Naive thymus-derived CD4-positive, alpha-beta T cell (primary cell): ENCODE measurements at regions not wholly inside any gene's neighbourhood (a gene's known extent, or its start where the extent isn't known, plus 50 kb on each side); places are given as distances from the start of the nearest gene placed in this dataset.

Experiments
- ATAC-seq: fragments of 150-1000 bp; cut with Tn5 transposase; 2 replicates; pipeline ENCODE4 v1.10.0; 2021; ENCODE audit warnings: mild to moderate bottlenecking, moderate library complexity
- CTCF ChIA-PET: fragments of 350-600 bp; sonication (Branson Sonifier 250); formaldehyde crosslinking; loops from one replicate; lab custom pipeline; 2021; ENCODE audit warnings: antibody characterized with exemption; lab: Charles Lee
- POLR2A ChIA-PET: fragments of 350-600 bp; sonication (Branson Sonifier 250); formaldehyde crosslinking; loops from one replicate; lab custom pipeline; 2021; ENCODE audit warnings: antibody characterized with exemption, inconsistent platforms; lab: Charles Lee
- DNase-seq, 9 donors: peaks; one replicate each; pipeline versions ENCODE4 v3.0.0 to v3.0.0-alpha.2; 2020 to 2022; ENCODE audit warnings: mixed read lengths in 1 of 9
- H3K27ac ChIP-seq: one replicate; pipeline ENCODE4 v1.7.0; 2013; ENCODE audit warnings: mild to moderate bottlenecking, low read depth, low read length, moderate library complexity
- H3K27me3 ChIP-seq, 2 donors: one replicate each; pipeline ENCODE4 v1.7.0; 2013; ENCODE audit warnings: low read length in 2 of 2, mild to moderate bottlenecking in 2 of 2, moderate library complexity in 2 of 2; ENCODE audit not compliant: control insufficient read depth in 2 of 2, insufficient read depth in 2 of 2
- H3K36me3 ChIP-seq, 3 experiments: 1 replicate in 2 of 3; 2 replicates in 1 of 3; pipeline ENCODE4 v1.7.0; 2013; ENCODE audit warnings: low read length in 3 of 3, mild to moderate bottlenecking in 3 of 3, moderate library complexity in 1 of 3; ENCODE audit not compliant: insufficient read depth in 3 of 3, control insufficient read depth in 2 of 3
- H3K4me1 ChIP-seq, 2 donors: one replicate each; pipeline ENCODE4 v1.7.0; 2013; ENCODE audit warnings: low read length in 2 of 2, mild to moderate bottlenecking in 2 of 2, moderate library complexity in 1 of 2; ENCODE audit not compliant: control insufficient read depth in 2 of 2, insufficient read depth in 2 of 2
- H3K4me3 ChIP-seq: 2 replicates; pipeline ENCODE4 v1.7.0; 2013; ENCODE audit warnings: mild to moderate bottlenecking, low read length
- H3K9me3 ChIP-seq, 3 experiments: 1 replicate in 2 of 3; 2 replicates in 1 of 3; pipeline ENCODE4 v1.7.0; 2013; ENCODE audit warnings: low read length in 3 of 3; ENCODE audit not compliant: control insufficient read depth in 2 of 3
- H3K27ac Mint-ChIP-seq, 9 donors: one replicate each; pipeline ENCODE4 v1.8.0; 2020 to 2022; ENCODE audit warnings: mixed read lengths in 9 of 9, mild to moderate bottlenecking in 8 of 9, moderate library complexity in 5 of 9, inconsistent platforms in 2 of 9
- H3K27me3 Mint-ChIP-seq, 5 donors: one replicate each; pipeline ENCODE4 v1.8.0; 2021 to 2022; ENCODE audit warnings: mixed read lengths in 5 of 5, mild to moderate bottlenecking in 1 of 5
- H3K36me3 Mint-ChIP-seq, 5 donors: one replicate each; pipeline ENCODE4 v1.8.0; 2020 to 2022; ENCODE audit warnings: mixed read lengths in 5 of 5, mild to moderate bottlenecking in 3 of 5, inconsistent platforms in 1 of 5
- H3K4me1 Mint-ChIP-seq, 7 donors: one replicate each; pipeline ENCODE4 v1.8.0; 2020 to 2022; ENCODE audit warnings: mixed read lengths in 7 of 7, mild to moderate bottlenecking in 3 of 7, inconsistent platforms in 1 of 7
- H3K4me3 Mint-ChIP-seq, 10 donors: one replicate each; pipeline ENCODE4 v1.8.0; 2020 to 2022; ENCODE audit warnings: mild to moderate bottlenecking in 10 of 10, mixed read lengths in 10 of 10, moderate library complexity in 6 of 10, inconsistent platforms in 2 of 10
- H3K9me3 Mint-ChIP-seq, 11 donors: one replicate each; pipeline ENCODE4 v1.8.0; 2020 to 2022; ENCODE audit warnings: mixed read lengths in 11 of 11, mild to moderate bottlenecking in 4 of 11, inconsistent platforms in 1 of 11, moderate library complexity in 1 of 11
- intact Hi-C, 2 donors: fragments of 100-400 bp; cut with micrococcal nuclease; formaldehyde crosslinking; loops; one replicate each; pipeline ENCODE4 v1.15.1; 2023

DNA sequence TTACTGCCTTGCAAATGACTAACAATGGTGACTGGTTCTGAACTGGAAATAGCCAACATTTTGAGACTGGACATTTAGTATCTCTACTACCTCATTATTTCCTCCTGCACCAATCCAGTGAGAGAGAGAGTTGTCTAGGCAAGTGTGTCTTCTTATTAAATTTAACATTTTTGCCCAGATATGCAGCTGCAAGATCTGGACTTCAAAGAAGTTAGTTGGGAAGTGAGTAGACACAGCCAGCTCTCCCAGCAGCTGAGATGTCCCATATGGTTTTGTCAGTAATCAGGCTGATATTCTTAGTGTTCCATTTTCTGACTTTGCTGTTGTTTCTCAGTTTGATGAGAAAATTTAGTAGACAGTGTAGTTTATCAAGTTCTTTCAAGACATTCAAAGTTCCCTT, 1778.8 kb upstream of the CDH6 start:
- H3K27me3 Mint-ChIP-seq, result no peaks in the 10 kb centered on the region
- no peak overlapping the region for H3K27ac ChIP-seq
- H3K27ac Mint-ChIP-seq, result no peak overlapping the region
- H3K4me1 Mint-ChIP-seq, result no peaks in the 10 kb centered on the region
- ChIA-PET POLR2A (no interaction called here), CTCF (no interaction called here)
- no peaks in the 10 kb centered on the region for H3K27me3 ChIP-seq
- intact Hi-C loops, result no loop called here
- H3K4me3 Mint-ChIP-seq, result no peak overlapping the region
- no peaks in the 10 kb centered on the region for H3K4me1 ChIP-seq
- peaks cover 0 to 30% (median 4%) of the 10 kb centered on the region in 11 donors for H3K9me3 Mint-ChIP-seq
- no peak overlapping the region for H3K4me3 ChIP-seq
- no peaks in the 10 kb centered on the region for H3K36me3 ChIP-seq
- DNase-seq (no peak), ATAC-seq (no peak)
- H3K36me3 Mint-ChIP-seq, result no peaks in the 10 kb centered on the region
- H3K9me3 ChIP-seq, result peaks cover 0 to 3% (median 0%) of the 10 kb centered on the region in 3 experiments

DNA sequence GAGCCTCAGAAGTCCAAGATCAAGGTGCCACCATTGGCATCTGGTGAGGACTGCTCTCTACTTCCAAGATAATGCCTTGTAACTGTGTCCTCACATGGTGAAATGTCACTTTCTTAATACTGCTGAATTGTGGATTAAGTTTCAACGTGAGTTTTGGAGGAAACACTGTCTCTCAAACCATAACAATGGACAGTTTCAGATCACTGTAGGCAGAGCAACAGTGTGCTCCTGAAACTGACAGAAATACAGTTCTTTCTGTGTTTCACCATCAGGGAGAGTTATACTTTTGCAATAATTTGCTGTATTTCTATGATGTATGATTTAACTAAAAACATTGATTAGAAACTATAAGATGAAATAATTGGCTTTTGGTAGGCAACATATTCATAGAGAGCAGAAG, 1780.5 kb upstream of the CDH6 start:
- DNase-seq (no peak), ATAC-seq (no peak)
- Mint-ChIP-seq H3K27me3 (no peaks in the 10 kb centered on the region), H3K27ac (no peak overlapping the region), H3K4me3 (no peak overlapping the region), H3K9me3 (peaks cover 0 to 41% (median 4%) of the 10 kb centered on the region in 11 donors), H3K36me3 (no peaks in the 10 kb centered on the region), H3K4me1 (no peaks in the 10 kb centered on the region)
- intact Hi-C loops, result no loop called here
- H3K36me3 ChIP-seq, result no peaks in the 10 kb centered on the region
- no peak overlapping the region for H3K27ac ChIP-seq
- H3K4me3 ChIP-seq, result no peak overlapping the region
- ChIA-PET CTCF (no interaction called here), POLR2A (no interaction called here)
- H3K9me3 ChIP-seq, result peaks cover 0 to 3% (median 0%) of the 10 kb centered on the region in 3 experiments
- no peaks in the 10 kb centered on the region for H3K4me1 ChIP-seq
- no peaks in the 10 kb centered on the region for H3K27me3 ChIP-seq

DNA sequence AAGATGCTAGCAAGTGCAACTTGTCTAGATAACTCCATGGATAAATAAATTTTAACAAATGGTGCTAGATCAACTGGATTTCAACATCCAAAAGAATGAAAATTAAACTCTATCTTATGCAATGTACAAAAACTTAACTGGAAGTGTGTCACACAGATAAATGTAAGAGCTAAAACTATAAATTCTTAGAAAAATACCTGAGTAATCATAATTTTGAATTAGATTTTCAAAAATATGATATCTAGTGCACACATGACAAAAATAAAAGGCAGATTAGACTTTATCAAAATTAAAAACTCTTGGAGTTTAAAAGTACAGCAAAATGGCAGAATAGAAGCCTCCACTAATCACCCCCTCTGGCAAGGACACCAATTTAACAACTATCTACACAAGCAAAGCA, 1791.2 kb upstream of the CDH6 start:
- Mint-ChIP-seq H3K9me3 (peaks cover 7 to 51% (median 22%) of the 10 kb centered on the region in 11 donors), H3K4me3 (no peak overlapping the region), H3K4me1 (no peaks in the 10 kb centered on the region), H3K27me3 (no peaks in the 10 kb centered on the region), H3K36me3 (peaks cover 0 to 3% (median 0%) of the 10 kb centered on the region in 5 donors), H3K27ac (no peak overlapping the region)
- ChIA-PET CTCF (no interaction called here), POLR2A (no interaction called here)
- H3K4me1 ChIP-seq, result no peaks in the 10 kb centered on the region
- intact Hi-C loops, result no loop called here
- H3K27ac ChIP-seq, result no peak overlapping the region
- no peaks in the 10 kb centered on the region for H3K36me3 ChIP-seq
- no peak overlapping the region for H3K4me3 ChIP-seq
- DNase-seq (no peak), ATAC-seq (no peak)
- H3K27me3 ChIP-seq, result no peaks in the 10 kb centered on the region
- H3K9me3 ChIP-seq, result peaks cover 0 to 18% (median 0%) of the 10 kb centered on the region in 3 experiments

DNA sequence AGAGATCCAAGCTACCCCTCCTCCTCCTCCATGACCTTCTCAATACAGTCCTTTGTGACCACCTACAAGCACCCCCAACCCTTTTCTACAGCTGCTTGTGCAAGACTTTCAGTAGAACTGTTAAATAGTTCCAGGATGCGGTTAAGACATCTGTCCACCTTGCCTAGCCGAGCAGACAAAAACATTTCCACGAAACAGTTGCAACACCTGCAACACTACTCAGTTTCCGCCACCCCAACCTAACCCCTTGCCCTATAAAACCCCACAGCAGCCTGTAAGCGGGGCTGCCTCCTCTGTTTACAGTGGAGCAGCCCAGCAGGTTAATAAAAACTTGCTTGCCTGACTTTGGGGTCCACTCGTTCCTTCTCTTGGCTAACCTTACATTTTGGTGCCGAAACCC, 1803.5 kb upstream of the CDH6 start:
- no peaks in the 10 kb centered on the region for H3K27me3 Mint-ChIP-seq
- no peak for DNase-seq
- ChIA-PET CTCF (no interaction called here), POLR2A (no interaction called here)
- intact Hi-C loops, result no loop called here
- H3K4me1 Mint-ChIP-seq, result no peaks in the 10 kb centered on the region
- no peak for ATAC-seq
- peaks cover 0 to 22% (median 8%) of the 10 kb centered on the region in 11 donors for H3K9me3 Mint-ChIP-seq
- H3K4me3 Mint-ChIP-seq, result no peak overlapping the region
- Histone ChIP-seq H3K4me1 (no peaks in the 10 kb centered on the region), H3K27ac (no peak overlapping the region), H3K4me3 (no peak overlapping the region), H3K27me3 (no peaks in the 10 kb centered on the region), H3K36me3 (no peaks in the 10 kb centered on the region), H3K9me3 (peaks cover 0 to 8% (median 0%) of the 10 kb centered on the region in 3 experiments)
- H3K36me3 Mint-ChIP-seq, result no peaks in the 10 kb centered on the region
- no peak overlapping the region for H3K27ac Mint-ChIP-seq

DNA sequence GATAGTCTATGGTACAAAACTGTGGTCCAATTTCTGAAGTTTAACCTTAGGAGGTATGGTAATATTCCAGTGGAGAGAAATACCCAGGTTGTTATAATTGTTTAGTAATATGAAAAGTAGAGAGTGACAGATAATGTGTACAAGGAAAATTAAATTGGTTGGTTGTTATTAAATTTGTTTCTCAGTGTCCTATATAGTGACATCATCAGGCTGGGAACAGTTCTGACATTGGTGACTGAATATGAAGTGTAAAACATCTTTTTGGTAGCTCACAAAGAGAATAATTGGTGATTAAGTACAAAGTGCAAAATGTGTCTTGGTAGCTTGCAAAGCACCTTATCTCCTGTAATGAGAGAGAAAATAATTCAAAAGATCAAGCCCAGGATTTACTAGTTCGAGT, 1806.1 kb upstream of the CDH6 start:
- Mint-ChIP-seq H3K27me3 (no peaks in the 10 kb centered on the region), H3K4me1 (no peaks in the 10 kb centered on the region), H3K27ac (no peak overlapping the region), H3K9me3 (peaks cover 4 to 28% (median 11%) of the 10 kb centered on the region in 11 donors), H3K4me3 (no peak overlapping the region), H3K36me3 (no peaks in the 10 kb centered on the region)
- no peak for ATAC-seq
- Histone ChIP-seq H3K27me3 (no peaks in the 10 kb centered on the region), H3K36me3 (no peaks in the 10 kb centered on the region), H3K27ac (no peak overlapping the region), H3K4me3 (no peak overlapping the region), H3K9me3 (no peaks in the 10 kb centered on the region), H3K4me1 (no peaks in the 10 kb centered on the region)
- intact Hi-C loops, result no loop called here
- DNase-seq, result no peak
- CTCF ChIA-PET, result no interaction called here
- POLR2A ChIA-PET, result no interaction called here

DNA sequence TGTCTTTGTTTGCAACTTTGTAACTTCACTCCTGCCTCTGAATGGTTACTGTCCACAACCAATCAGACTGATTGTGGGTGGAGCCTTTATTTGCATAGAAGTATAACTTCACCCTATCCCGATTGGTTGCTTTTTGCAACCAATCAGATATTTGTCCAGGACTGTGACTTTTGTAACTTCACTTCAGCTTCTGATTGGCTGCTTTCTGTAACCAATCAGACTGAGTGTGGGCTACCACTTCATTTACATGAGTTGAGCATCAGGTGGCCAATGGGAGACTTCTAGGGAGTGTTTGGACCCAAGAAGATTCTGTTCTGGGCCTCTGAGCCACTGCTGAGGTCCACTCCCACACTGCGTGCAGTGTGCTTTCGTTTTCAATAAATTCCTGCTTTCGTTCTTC, 1810.7 kb upstream of the CDH6 start:
- no peak for DNase-seq
- Histone ChIP-seq H3K4me1 (no peaks in the 10 kb centered on the region), H3K4me3 (no peak overlapping the region), H3K9me3 (no peaks in the 10 kb centered on the region), H3K36me3 (no peaks in the 10 kb centered on the region), H3K27ac (no peak overlapping the region), H3K27me3 (no peaks in the 10 kb centered on the region)
- ChIA-PET POLR2A (no interaction called here), CTCF (no interaction called here)
- no peak for ATAC-seq
- H3K4me3 Mint-ChIP-seq, result no peak overlapping the region
- intact Hi-C loops, result no loop called here
- peaks cover 0 to 22% (median 4%) of the 10 kb centered on the region in 11 donors for H3K9me3 Mint-ChIP-seq
- H3K36me3 Mint-ChIP-seq, result no peaks in the 10 kb centered on the region
- no peak overlapping the region for H3K27ac Mint-ChIP-seq
- no peaks in the 10 kb centered on the region for H3K4me1 Mint-ChIP-seq
- H3K27me3 Mint-ChIP-seq, result no peaks in the 10 kb centered on the region

DNA sequence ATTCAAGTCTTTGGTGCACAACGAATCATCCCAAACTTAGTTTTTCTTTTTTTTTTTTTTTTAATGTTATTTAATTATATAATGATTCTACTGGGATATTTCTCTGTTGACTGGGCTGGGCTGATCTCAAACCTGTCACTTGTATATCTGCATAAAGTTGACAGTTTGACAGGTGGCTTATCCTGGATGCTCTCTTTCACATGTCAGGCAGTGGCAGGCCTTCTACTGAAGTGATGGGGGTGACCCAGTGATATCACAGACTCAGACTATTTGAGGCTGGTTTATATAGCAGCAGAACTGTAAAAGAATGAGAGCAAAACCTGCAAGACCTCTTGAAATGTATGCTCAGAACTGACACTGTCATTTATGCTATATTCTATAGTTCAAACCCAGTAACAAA, 1813.5 kb upstream of the CDH6 start:
- no peaks in the 10 kb centered on the region for H3K4me1 ChIP-seq
- H3K36me3 ChIP-seq, result no peaks in the 10 kb centered on the region
- no peaks in the 10 kb centered on the region for H3K27me3 ChIP-seq
- peaks cover 0 to 18% (median 6%) of the 10 kb centered on the region in 11 donors for H3K9me3 Mint-ChIP-seq
- H3K27me3 Mint-ChIP-seq, result no peaks in the 10 kb centered on the region
- POLR2A ChIA-PET, result no interaction called here
- ATAC-seq (no peak), DNase-seq (no peak)
- H3K4me1 Mint-ChIP-seq, result no peaks in the 10 kb centered on the region
- H3K4me3 ChIP-seq, result no peak overlapping the region
- no peak overlapping the region for H3K4me3 Mint-ChIP-seq
- intact Hi-C loops, result no loop called here
- CTCF ChIA-PET, result no interaction called here
- no peak overlapping the region for H3K27ac ChIP-seq
- H3K27ac Mint-ChIP-seq, result no peak overlapping the region
- H3K9me3 ChIP-seq, result no peaks in the 10 kb centered on the region
- H3K36me3 Mint-ChIP-seq, result no peaks in the 10 kb centered on the region
